H54 (cell line): ENCODE measurements at regions not wholly inside any gene's neighbourhood (a gene's known extent, or its start where the extent isn't known, plus 50 kb on each side); places are given as distances from the start of the nearest gene placed in this dataset.

Experiments
- DNase-seq: peaks from one replicate; pipeline ENCODE4 v3.0.0; 2011; ENCODE audit warnings: low spot score, mixed read lengths; ENCODE audit not compliant: insufficient read length
- FAIRE-seq: peaks from 3 replicates; lab custom pipeline; 2011; peaks lifted over from hg19 to GRCh38; lab: Jason Lieb, UNC
- POLR2A ChIP-seq: IDR thresholded peaks from 2 replicates; pipeline ENCODE4 v1.6.1; 2011; ENCODE audit warnings: low read depth, mild to moderate bottlenecking, low read length

DNA sequence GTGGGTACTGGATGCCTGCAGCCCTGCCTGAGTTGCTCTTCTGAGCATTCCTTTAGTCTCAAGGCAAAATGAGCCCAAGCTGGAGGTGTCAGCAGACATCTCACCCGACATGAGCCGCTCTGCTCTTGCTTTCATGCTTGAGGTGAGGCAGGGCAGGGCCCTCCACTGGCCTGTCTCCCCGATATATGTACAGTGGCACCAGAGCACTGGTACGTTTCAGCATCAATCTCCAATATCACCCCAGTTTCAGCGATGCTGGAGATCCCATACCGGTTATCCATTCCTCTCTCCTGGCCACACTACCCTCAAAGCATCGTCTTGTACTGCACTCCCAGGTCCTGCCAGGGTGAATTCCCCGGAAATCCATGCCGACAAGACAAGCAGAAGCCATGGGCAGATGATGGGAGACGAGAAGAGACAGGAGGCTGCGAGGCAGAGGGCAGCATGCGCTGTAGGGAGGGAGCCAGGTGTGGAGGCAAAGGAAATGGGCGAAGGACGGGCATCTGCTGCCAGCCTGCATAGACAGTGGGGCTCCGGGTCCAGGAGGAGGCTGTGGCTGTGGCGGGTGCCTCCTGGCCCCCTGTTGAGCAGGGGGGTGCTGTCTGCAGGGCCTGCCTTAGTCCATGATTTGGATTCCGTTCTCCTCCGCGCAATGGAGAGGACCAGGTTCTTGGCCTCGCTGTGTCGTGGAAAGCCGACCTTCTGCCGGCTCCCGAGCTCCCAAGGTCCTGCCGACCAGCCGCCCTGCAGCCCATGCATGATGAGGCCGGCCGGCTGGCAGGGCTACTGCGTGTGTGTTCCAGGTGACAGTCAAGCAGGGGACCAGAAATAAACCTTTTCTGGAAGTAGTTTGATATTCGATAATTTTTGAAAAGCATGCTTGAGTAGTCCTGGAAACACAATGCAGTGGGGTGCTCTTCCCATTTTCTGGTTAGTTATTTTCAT lies 152.2 kb upstream of the IRX2 start:
- TF ChIP-seq POLR2A: no peak
- no peak for FAIRE-seq
- no peak for DNase-seq

DNA sequence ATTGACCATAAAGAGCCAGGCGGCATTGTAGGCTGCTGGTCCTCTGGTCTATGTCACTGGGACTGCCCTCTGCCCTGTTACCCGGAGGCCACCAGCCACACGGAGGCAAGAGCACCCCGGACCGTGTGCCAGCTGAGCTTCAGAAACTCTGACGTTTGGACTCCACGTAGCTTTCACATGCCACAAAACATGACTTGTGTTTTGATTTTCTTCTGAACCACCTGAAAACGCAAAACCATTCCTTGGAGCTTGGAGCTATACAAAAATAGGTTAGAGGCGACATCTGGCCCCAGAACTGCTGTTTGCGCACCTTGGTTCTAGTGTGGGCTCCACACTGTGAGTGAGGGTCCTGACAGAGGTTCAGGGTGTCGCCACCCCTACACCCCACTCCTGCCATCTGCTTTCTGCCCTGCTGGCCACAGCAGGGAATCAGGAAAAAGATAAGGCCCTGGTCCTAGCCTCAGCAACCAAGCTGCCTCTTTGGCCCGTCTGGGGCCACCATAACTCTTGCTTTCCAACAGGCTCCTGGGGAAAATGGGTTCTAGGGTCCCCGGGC lies 151.3 kb upstream of the IRX2 start:
- TF ChIP-seq POLR2A: no peak
- no peak for FAIRE-seq
- DNase-seq: no peak

- TF ChIP-seq POLR2A: no peak
- FAIRE-seq: no peak
- DNase-seq: no peak
Measured at GRCh38 chr5:2902186-2902585, 150.7 kb upstream of the IRX2 start.

- no peak for TF ChIP-seq POLR2A
- no peak for DNase-seq
- FAIRE-seq: no peak
Measured at GRCh38 chr5:2901511-2901910, 150.0 kb upstream of the IRX2 start.

DNA sequence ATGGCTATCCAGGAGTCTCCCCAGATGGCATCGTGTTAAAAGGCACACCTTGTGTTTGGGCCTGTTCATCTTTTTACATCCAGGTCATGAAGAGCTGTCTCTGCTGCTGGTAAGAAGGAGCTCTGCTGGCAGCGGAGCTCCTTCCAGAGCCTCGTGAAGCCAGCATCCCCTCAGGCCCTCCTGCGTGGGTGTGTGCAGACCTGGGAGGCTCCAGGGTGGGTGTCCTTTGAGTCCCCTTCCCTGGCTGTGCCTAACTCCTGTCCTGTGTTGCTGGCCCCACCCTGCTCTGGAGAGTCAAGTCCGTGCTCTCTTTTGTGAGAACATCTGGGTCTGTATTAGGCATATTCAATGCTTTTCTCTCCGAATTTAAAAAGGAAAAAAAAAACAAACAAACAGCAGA lies 149.6 kb upstream of the IRX2 start:
- TF ChIP-seq POLR2A: no peak
- DNase-seq: no peak

DNA sequence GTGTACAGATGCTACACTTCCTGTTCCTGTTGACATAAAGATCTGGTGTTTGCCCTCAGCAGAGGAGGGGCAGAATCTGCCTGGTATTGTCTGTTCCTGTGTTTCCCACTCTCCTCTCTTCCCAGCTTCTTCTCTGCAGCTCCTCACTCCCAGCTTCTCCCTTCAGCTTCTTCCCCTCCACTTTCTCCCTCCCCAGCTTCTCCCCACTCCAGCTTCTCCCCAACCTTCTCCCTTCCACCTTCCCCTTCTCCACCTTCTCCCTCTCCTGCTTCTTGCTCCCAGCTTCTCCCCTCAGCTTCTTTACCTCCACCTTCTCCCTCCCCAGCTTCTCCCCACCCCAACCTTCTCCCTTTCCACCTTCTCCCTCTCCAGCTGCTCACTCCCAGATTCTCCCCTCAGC lies 148.9 kb upstream of the IRX2 start:
- no peak for FAIRE-seq
- no peak for TF ChIP-seq POLR2A
- no peak for DNase-seq

More for the DNA sequence above, 149.6 kb upstream of the IRX2 start:
- FAIRE-seq: no peak

- TF ChIP-seq POLR2A: no peak
- DNase-seq (no peak), FAIRE-seq (no peak)
Measured at GRCh38 chr5:2899311-2899710, 147.8 kb upstream of the IRX2 start.

DNA sequence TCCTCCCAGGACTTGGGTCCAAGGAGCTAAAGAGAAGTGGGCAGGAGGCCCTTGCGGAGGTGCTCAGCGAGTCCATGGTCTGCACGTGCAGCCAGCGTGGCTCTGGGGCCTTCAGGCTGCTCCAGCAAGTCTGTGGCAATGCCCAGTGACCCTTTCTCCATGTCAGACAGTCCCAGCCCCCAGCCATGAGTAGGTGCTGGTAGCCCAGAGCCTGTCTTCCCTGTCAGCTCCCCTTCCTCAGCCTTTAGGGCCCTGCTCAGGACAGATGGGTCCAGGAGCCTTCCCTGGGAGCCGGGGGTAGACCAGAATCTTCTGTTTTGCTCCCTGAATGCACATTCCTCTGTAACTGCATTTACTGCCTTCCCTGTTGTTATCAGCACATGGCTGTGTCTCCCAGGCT lies 147.2 kb upstream of the IRX2 start:
- no peak for TF ChIP-seq POLR2A
- DNase-seq: no peak
- FAIRE-seq: no peak

DNA sequence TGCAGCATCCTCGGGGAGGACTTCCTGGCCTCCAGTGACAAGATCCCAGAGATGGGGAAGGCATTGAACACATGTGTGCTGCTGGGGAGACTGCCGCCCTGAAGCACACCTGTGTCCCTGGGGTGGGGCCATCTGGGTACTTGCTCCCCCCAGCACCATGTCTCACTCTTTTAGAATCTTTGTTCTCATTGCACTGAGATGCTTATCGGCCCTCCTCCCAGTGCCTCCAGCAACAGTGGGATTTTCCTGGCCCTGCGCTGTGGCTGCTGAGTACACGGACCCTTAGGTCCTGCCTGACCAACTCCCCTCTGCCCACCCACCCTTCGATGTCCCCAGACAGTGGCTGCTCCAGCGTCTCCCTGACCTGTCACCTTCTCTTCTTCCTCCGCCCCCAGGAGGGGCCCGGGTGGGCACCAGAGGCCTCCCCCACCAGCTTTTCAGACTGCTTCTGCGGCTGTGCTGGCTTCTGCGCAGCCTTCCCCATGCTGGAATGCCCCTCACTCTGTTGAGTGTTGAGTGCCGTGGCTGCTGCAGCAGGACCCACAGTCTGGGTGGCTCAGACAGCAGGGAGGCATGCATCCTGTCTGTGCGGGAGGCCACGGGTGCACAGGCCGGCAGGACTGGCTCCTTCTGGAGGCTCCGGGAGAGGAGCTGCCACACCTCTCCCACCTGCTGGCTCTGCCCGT lies 145.9 kb upstream of the IRX2 start:
- TF ChIP-seq POLR2A: no peak
- no peak for FAIRE-seq
- DNase-seq: no peak

DNA sequence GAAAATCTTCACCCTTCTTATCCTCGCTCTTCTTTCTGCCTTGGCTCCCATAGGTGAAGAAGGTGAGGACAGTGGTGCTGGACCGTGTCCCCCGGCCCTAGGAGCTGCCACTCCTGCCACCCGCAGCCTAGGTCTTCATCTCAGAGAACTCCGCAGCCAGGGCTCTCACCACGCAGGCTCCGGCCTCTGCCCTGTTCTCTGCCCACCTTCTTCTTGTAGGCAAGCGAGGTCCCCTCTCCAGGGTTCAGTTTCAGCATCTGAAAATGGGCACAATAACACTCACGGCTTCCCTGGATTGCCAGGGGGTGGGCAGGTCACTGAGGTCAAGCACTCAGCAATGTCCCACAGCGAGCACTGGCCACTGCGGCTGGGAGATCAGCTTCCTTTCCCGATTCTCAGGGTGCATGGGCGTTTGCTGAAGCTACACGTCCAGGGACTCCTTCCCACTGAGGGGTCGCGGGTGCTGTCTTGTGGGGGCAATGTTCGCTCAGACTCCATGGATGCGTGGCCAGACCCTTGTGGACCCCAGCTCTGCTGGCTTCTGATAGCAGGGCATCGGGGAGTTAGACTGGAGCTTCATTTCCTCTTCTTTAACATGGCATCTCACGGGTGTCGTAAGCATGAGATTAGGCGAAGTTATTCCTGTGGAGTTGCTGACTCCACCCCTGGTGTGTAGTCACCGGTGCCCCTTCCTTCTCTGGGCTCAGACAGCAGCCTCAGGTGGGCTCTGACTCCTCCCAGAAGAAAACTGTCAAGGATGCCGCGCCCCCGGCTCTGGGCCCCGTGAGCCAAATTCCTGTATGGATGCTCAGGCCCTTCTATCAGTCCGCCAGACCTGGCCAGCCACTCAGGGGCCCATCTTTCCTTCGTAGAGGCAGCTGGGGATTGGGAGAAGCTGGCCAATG lies 145.1 kb upstream of the IRX2 start:
- no peak for DNase-seq
- FAIRE-seq: no peak
- TF ChIP-seq POLR2A: no peak

DNA sequence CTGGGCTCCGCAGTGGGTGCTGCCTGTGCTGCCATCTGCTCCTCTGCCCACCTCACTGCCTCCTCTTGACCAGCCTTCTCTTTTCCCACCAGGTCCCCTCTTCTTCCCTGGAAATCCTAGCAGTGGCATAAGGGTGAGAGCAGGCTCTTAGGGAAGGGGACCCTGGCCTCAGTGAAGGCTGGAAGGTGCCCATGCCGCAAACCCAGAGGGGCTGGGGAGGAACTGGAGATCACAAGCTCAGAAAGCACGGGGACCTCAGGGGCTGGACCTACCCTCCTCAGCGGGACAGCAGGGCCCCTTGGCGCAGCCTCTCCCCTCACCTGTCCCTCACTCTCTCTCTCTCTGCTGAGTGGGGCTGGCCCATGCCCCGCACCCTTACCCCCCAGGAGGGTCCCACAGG lies 144.4 kb upstream of the IRX2 start:
- DNase-seq: no peak
- TF ChIP-seq POLR2A: no peak
- no peak for FAIRE-seq

- no peak for DNase-seq
- no peak for TF ChIP-seq POLR2A
- FAIRE-seq: no peak
Measured at GRCh38 chr5:2895196-2895595, 143.7 kb upstream of the IRX2 start.

DNA sequence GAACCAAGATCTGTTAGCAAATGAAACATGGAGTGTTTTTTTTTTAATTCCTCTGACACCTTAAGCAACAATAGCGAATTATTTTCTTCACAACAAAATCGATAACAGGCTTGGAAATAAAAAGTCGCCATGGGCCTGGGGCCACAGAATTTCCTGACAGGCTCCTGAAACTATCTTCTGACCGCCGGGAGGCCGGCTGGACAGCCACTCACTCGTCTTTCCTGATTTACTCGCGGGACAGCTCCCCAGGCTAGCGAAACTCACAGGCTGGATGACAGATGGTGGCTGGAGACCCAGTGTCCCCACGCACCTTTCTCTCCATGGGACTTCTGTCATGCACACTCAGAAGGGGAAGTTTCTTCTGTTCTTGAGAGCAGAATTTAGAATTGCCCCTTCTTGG lies 143.3 kb upstream of the IRX2 start:
- DNase-seq: no peak
- no peak for TF ChIP-seq POLR2A
- no peak for FAIRE-seq
